Stimulated activated CD8-positive, alpha-beta memory T cell treated with anti-CD3 and anti-CD28 coated beads, Interleukin-7, amount 100 ng/mL, for 1 hour (primary cell): ENCODE measurements at regions not wholly inside any gene's neighbourhood (a gene's known extent, or its start where the extent isn't known, plus 50 kb on each side); places are given as distances from the start of the nearest gene placed in this dataset.
"Not testable (repeated sequence)": the region's sequence is repeated elsewhere in the genome, so short reads cannot be mapped to it uniquely, and the experiment has no call there.

Source experiments
- DNase-seq, 2 donors: peaks; one replicate each; pipeline ENCODE4 v3.0.0-alpha.2; 2020; ENCODE audit warnings: low read depth in 2 of 2

- DNase-seq: no peak
Observed at GRCh38 chr16:86886651-86887050, 308.3 kb downstream of the FOXL1 start.

- no peak for DNase-seq
Observed at GRCh38 chr16:86887416-86887815, 309.1 kb downstream of the FOXL1 start.

GRCh38 chr16:86888231-86889053 lies 310.1 kb downstream of the FOXL1 start:
- no peak for DNase-seq

- DNase-seq: not testable (repeated sequence)
Observed at GRCh38 chr16:86889054-86889366, 310.7 kb downstream of the FOXL1 start.

GRCh38 chr16:86889974-86890373 lies 311.6 kb downstream of the FOXL1 start:
- DNase-seq: no peak

- DNase-seq: no peak
Observed at GRCh38 chr16:86891121-86891520, 312.8 kb downstream of the FOXL1 start.

GRCh38 chr16:86891631-86892030 lies 313.3 kb downstream of the FOXL1 start:
- no peak for DNase-seq

- DNase-seq: no peak
Observed at GRCh38 chr16:86892509-86892908, 314.2 kb downstream of the FOXL1 start.

- no peak for DNase-seq
Observed at GRCh38 chr16:86893506-86893905, 315.2 kb downstream of the FOXL1 start.

- no peak for DNase-seq
Observed at GRCh38 chr16:86894029-86894567, 315.7 kb downstream of the FOXL1 start.

GRCh38 chr16:86894925-86895324 lies 316.6 kb downstream of the FOXL1 start:
- no peak for DNase-seq

- DNase-seq: no peak
Observed at GRCh38 chr16:86895606-86896005, 317.3 kb downstream of the FOXL1 start.

GRCh38 chr16:86896976-86897375 lies 318.6 kb downstream of the FOXL1 start:
- no peak for DNase-seq

GRCh38 chr16:86897486-86897885 lies 319.1 kb downstream of the FOXL1 start:
- DNase-seq: no peak

- no peak for DNase-seq
Observed at GRCh38 chr16:86898386-86898785, 320.0 kb downstream of the FOXL1 start.

- no peak for DNase-seq
Observed at GRCh38 chr16:86899151-86899550, 320.8 kb downstream of the FOXL1 start.

- no peak for DNase-seq
Observed at GRCh38 chr16:86899757-86900156, 321.4 kb downstream of the FOXL1 start.

GRCh38 chr16:86901483-86901882 lies 323.1 kb downstream of the FOXL1 start:
- no peak for DNase-seq

- no peak for DNase-seq
Observed at GRCh38 chr16:86902656-86903001, 324.3 kb downstream of the FOXL1 start.

GRCh38 chr16:86903068-86903467 lies 324.7 kb downstream of the FOXL1 start:
- no peak for DNase-seq

- DNase-seq: no peak
Observed at GRCh38 chr16:86905302-86905701, 327.0 kb downstream of the FOXL1 start.

- no peak for DNase-seq
Observed at GRCh38 chr16:86906623-86907022, 328.3 kb downstream of the FOXL1 start.

GRCh38 chr16:86909359-86910160 lies 331.2 kb downstream of the FOXL1 start:
- no peak for DNase-seq
